Hematopoietic multipotent progenitor cell (in vitro differentiated cells): ENCODE measurements at regions not wholly inside any gene's neighbourhood (a gene's known extent, or its start where the extent isn't known, plus 50 kb on each side); places are given as distances from the start of the nearest gene placed in this dataset.
A peak's percentile ranks its signal among the peaks of the same experiment; 100 is the strongest.
"Not testable (repeated sequence)": the region's sequence is repeated elsewhere in the genome, so short reads cannot be mapped to it uniquely, and the experiment has no call there.

Experiments used
- DNase-seq, 3 donors: peaks; one replicate each; pipeline ENCODE4 v3.0.0-alpha.2; 2011 to 2015; ENCODE audit warnings: low read depth in 2 of 3, low spot score in 2 of 3

GRCh38 chr4:14143892-14144291, 516.4 kb upstream of the BOD1L1 start:
- DNase-seq, result no peak

DNA sequence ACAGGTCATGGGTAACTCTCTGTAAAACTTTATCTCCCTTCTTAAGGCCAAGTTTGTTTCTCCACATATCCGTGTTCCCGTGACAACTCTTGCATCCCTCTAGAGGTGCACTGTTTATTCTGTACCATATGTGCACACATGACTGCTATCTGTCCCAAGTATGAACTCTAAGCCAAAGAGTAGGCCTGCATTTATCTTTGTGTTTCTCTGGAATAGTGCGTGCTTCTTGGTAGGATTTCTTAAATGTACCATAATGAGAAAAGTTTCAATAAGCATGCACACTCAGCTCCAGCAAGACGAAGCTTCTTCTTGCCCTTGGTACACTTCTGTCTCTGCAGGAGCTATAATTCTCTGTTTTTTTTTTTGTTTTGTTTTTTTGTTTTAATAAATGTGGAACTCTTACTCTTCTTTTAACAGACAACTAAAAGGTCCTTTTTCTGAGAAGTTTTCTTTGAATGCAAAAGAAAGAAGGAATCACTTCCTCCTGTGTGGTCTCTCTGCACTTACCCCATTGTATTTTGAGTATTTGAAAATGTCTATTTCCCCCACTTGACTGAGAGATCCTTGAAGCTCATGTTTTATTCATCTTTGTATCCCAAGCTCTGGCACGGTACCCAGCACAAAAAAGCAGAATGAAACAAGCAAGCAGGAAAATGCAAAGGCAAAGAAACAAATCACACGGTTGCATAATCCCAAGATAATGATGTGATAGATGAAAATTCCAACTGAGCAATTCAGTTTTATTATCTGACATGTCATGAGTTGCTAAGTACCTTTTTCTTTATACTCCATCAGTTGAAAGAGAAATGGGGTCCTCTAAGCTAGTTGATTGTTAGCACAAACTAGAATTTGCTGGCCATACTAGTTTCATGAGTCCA, 521.9 kb upstream of the BOD1L1 start:
- DNase-seq, result no peak

DNA sequence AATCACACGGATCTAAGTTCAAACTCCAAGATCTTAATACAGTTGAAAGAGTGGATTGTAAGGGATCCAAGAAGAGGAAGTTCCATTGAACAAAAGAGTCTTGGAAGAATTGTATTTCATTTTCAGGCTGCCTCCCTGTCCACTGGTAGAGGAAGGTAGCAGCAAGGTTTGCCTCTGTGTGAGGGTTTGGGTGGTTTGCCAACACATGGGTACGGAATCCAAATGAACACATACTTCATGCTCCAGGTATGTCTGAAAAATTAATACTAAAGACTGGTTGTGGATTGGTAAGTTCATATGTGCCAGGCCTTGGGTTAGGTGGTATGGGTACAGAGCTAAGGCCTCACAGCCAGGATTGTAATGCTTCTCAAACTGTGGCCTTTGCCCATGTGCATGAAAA, 523.6 kb upstream of the BOD1L1 start:
- DNase-seq, result no peak

GRCh38 chr4:14152834-14153519, 525.5 kb upstream of the BOD1L1 start:
- no peak for DNase-seq

DNA sequence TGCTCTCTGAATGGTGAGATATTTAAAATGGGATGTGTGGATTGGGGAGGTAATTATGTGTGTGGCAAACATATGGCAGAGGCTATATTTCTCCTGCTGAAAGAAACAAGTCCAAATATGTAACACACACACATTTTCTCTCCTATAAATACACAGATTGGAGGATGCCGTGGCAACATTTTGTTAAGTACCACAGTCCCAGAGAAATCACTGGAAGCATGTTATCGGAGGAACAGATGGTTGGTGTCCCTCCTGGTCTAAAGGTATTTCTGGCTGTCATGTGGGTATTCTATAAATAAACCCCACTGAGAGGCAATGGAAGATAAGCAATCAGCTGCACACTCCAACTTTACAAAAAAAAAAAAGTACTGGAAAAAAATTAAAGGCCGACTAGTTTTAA, 528.3 kb upstream of the BOD1L1 start:
- DNase-seq, result no peak

DNA sequence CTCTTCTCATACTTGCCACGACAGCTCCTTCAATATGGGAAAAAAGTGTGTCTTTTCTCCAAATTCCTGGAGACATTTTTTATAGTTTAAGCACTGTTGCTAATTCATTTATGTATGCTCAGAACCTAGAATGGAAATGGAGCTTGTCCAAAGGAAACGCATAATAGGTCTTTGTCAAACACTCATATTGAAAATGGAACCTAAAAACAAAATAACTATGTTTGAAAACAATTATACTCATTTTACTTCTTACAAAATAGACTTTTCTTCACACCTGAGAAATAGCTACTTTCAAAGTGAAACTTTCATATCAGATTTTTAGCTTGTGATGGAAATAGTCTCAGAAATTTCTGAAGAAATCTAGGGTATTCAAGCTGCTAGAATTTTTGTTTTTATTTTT, 529.7 kb upstream of the BOD1L1 start:
- no peak for DNase-seq

GRCh38 chr4:14165222-14165920, 537.8 kb upstream of the BOD1L1 start:
- peak in 1 of 3 donors; percentile 14 for DNase-seq

DNA sequence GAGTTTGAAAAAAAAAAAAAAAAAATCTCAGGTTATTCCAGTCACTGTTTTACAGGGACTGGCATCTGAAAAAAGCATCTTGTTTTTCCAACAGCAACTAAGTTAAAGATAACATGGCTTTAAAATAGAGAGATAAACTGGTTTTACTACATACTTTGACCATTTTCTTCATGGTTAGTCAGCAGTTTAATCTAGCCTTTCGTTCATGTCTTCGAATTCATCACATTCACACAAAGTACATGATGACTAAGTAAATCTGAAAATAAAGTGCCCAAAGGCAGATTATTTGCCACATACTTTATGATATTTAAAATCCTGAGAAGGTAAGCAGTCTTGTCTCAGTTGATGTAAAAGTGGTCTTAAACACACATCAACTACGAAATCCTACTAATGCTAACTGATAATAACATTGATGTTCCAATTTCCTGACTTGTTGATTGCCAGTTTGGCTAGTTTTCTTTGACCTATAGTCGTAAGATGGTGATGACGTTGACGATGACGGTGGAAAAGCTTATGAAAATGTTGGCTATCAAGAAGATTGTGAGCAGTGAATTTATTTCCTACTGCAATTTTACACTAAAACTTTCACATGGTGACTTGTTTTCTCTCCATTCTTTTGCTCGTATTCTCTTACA, 540.5 kb upstream of the BOD1L1 start:
- no peak for DNase-seq

DNA sequence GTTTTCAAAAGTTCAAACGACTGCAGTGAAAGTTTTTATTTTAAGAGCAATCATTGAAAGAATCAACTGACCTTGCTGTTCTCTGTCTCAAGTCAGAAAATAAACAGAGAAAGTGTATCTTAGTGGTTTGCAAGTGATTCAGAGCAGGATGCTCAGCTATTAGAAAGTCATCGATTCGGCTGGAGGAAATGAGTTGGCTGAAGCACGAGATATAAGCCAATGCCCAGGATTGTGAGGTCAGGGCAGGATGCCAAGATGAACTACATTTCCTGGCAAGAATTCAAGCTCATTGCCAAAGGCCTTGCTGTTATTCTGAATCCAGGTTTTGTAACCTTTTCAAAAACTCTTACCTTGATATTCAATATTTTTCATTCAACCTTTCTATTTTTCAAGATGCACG, 541.4 kb upstream of the BOD1L1 start:
- peak in 2 of 3 donors; percentile 40 to 52 for DNase-seq

GRCh38 chr4:14169460-14169859, 541.9 kb upstream of the BOD1L1 start:
- DNase-seq, result no peak

DNA sequence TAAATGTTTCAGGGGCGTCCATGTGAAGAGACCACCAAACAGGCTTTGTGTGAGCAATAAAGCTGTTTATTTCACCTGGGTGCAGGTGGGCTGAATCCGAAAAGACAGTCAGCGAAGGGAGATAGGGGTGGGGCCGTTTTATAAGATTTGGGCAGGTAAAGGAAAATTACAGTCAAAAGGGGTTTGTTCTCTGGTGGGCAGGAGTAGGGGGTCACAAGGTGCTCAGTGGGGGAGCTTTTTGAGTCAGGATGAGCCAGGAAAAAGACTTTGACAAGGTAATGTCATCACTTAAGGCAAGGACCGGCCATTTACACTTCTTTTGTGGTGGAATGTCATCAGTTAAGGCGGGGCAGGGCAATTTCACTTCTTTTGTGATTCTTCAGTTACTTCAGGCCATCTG, 542.4 kb upstream of the BOD1L1 start:
- not testable (repeated sequence) for DNase-seq

GRCh38 chr4:14176613-14177012, 549.1 kb upstream of the BOD1L1 start:
- no peak for DNase-seq

GRCh38 chr4:14177987-14178386, 550.5 kb upstream of the BOD1L1 start:
- no peak for DNase-seq

DNA sequence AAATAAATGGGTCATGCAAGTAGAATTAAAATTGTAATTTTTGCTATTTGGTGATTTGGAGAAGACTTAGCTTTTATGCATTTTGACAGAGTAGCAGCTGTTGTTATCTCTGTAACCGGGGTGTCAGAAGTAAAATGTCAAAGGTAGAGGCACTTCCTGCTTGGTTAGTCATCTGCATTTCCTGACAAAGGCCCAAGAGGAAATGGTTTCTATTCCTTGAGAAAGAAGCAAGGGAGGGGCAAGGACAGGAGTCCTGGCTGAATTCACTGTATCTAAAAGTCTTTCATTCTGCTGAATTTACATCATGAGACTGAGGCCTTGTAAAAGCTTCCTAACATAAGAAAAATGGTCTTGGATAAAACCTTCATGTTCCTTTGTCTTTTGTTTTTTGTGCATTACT, 550.9 kb upstream of the BOD1L1 start:
- DNase-seq, result no peak

GRCh38 chr4:14180166-14180565, 552.6 kb upstream of the BOD1L1 start:
- no peak for DNase-seq

- no peak for DNase-seq
Measured at GRCh38 chr4:14180983-14181601, 553.6 kb upstream of the BOD1L1 start.

- no peak for DNase-seq
Measured at GRCh38 chr4:14182148-14182547, 554.6 kb upstream of the BOD1L1 start.

DNA sequence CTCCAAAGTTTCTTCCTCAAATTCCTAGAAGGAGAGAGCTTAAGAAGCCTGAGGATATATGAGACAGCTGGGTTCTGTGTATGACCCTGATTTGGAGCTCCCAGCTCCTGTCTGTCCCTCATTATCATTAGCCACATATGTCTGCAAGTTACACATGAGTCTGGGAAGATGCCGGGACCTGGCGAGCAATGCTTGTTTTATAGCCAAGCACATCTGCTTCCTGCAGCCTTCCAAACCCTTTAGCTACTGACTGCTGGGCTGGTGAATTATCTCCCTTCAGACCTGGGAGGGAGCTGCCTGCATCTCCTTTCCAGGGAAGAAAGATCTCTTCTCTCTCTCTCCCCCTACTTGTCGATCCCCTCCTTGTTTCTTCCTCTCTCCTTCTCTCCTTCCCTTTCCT, 556.7 kb upstream of the BOD1L1 start:
- peak in 1 of 3 donors; percentile 17 for DNase-seq

GRCh38 chr4:14184767-14185166, 557.2 kb upstream of the BOD1L1 start:
- DNase-seq, result no peak

- no peak for DNase-seq
Measured at GRCh38 chr4:14188214-14188613, 560.7 kb upstream of the BOD1L1 start.

GRCh38 chr4:14193601-14194000, 566.1 kb upstream of the BOD1L1 start:
- DNase-seq, result no peak
